IPS DF 6.9 (cell line): ENCODE measurements at regions not wholly inside any gene's neighbourhood (a gene's known extent, or its start where the extent isn't known, plus 50 kb on each side); places are given as distances from the start of the nearest gene placed in this dataset.

Experiments used
- DNase-seq: peaks from one replicate; pipeline ENCODE4 v3.0.0-alpha.2; 2013; ENCODE audit warnings: low read depth, low spot score
- H3K27ac ChIP-seq: one replicate; pipeline ENCODE4 v1.5.1; 2013; ENCODE audit warnings: low read length, control low read depth
- H3K27me3 ChIP-seq: 2 replicates; pipeline ENCODE4 v1.6.1; 2013; ENCODE audit warnings: mild to moderate bottlenecking, low read length; ENCODE audit not compliant: control insufficient read depth, insufficient read depth
- H3K36me3 ChIP-seq: 2 replicates; pipeline ENCODE4 v1.6.1; 2013; ENCODE audit warnings: low read length; ENCODE audit not compliant: control insufficient read depth, insufficient read depth
- H3K4me1 ChIP-seq: 2 replicates; pipeline ENCODE4 v1.6.1; 2013; ENCODE audit warnings: low read length; ENCODE audit not compliant: control insufficient read depth, insufficient read depth
- H3K4me3 ChIP-seq: 2 replicates; pipeline ENCODE4 v1.5.1; 2013; ENCODE audit warnings: mild to moderate bottlenecking, low read length
- H3K9me3 ChIP-seq: 2 replicates; pipeline ENCODE4 v1.6.1; 2013; ENCODE audit warnings: low read length, inconsistent platforms; ENCODE audit not compliant: control insufficient read depth, insufficient read depth
- WGBS: extraction: QIAGEN DNeasy Blood & Tissue Kit; methylation state at CpG from one replicate; pipeline ENCODE4 v1.1.7; 2013; ENCODE audit warnings: mixed read lengths, missing lambda C conversion rate; ENCODE audit not compliant: insufficient read length, insufficient coverage; 5-methylcytosine and 5-hydroxymethylcytosine counted together

DNA sequence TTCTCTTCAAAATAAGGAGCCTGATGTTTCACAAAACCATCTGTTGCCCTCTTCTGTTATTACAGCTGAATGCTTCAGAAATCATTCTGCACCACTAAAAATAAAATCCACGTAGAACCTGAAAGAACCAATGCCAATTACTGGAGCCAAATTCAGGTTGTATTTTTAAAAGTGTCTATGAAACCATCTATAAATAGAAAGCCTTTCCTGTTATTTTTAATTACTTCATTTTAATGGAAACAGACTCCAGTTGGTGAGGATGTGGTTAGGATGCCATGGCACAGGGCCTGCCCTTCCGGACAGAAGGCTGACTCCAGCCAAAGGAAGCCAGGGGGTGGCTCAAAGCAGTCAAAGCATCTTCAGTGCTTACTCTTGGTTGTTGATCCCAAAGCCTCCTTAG, 119.8 kb downstream of the TENT4A start:
- H3K4me1 ChIP-seq = no peaks in the 10 kb centered on the region
- DNase-seq = no peak

DNA sequence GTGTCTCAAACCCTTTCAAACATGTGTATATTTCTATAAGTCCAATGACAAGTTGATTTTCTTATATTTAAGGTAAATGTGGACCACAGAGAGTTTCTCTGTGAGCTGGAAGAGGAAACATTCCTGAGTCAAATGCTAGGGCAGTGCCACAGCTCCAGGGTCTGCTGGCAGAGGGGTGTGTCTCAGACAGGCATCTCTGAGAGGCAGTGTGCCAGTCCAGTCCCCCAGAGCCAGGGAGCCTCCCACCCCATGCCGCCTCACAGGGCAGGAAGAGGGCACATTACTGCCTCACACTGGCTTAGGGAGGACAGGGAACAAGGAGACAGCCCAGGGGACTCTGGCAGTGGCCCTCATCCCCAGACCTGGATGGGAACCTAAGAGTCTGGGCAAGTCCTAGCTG, 120.2 kb downstream of the TENT4A start:
- H3K27me3 ChIP-seq = no peaks in the 10 kb centered on the region
- DNase-seq = no peak
- no peaks in the 10 kb centered on the region for H3K4me1 ChIP-seq
- no peaks in the 10 kb centered on the region for H3K9me3 ChIP-seq
- H3K36me3 ChIP-seq = no peaks in the 10 kb centered on the region
- H3K27ac ChIP-seq = no peak overlapping the region
- no peak overlapping the region for H3K4me3 ChIP-seq
- WGBS = no CpG with 5 or more reads among the region's 1 CpG

More for the DNA sequence above, 119.8 kb downstream of the TENT4A start:
- no peaks in the 10 kb centered on the region for H3K9me3 ChIP-seq
- WGBS = no CpG with 5 or more reads among the region's 2 CpGs
- H3K27ac ChIP-seq = no peak overlapping the region
- no peak overlapping the region for H3K4me3 ChIP-seq
- no peaks in the 10 kb centered on the region for H3K27me3 ChIP-seq
- no peaks in the 10 kb centered on the region for H3K36me3 ChIP-seq

- H3K9me3 ChIP-seq = no peaks in the 10 kb centered on the region
- H3K27me3 ChIP-seq = no peaks in the 10 kb centered on the region
- WGBS = no CpG with 5 or more reads among the region's 2 CpGs
- H3K27ac ChIP-seq = no peak overlapping the region
- H3K36me3 ChIP-seq = no peaks in the 10 kb centered on the region
- H3K4me3 ChIP-seq = no peak overlapping the region
- no peaks in the 10 kb centered on the region for H3K4me1 ChIP-seq
- DNase-seq = no peak
Measured at GRCh38 chr5:6837095-6837494, 123.9 kb downstream of the TENT4A start.

DNA sequence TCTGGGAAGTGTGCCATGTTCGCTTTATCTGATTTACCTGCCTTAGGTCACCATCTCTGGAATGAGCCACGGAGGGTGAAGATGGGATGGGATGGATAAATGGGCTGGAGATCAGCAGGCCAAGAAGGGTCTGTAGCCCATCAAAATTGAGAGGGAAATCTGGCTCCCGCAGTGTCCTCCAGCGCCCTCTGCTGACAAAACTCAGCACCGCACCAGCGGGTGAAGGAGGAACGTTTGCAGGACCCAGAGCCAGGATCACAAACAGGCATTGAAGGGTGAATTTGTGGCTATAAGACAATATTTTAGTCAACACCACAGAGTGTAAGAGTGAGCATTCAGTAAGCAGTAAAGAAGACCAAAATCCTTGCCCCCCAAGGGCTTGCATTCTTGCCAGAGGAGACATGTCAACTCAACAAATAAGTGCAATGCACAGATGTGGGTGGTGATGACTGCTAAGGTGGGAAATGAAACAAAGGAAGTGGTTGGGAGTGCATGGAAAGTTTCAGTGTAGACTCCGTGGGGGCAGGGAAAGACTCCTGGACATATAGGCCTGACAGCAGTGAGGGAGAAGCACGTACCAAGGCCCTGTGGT, 124.4 kb downstream of the TENT4A start:
- Histone ChIP-seq H3K27ac (no peak overlapping the region), H3K4me3 (no peak overlapping the region), H3K36me3 (no peaks in the 10 kb centered on the region), H3K9me3 (no peaks in the 10 kb centered on the region), H3K27me3 (no peaks in the 10 kb centered on the region), H3K4me1 (no peaks in the 10 kb centered on the region)
- no CpG with 5 or more reads among the region's 9 CpGs for WGBS
- peak; percentile 18 for DNase-seq

DNA sequence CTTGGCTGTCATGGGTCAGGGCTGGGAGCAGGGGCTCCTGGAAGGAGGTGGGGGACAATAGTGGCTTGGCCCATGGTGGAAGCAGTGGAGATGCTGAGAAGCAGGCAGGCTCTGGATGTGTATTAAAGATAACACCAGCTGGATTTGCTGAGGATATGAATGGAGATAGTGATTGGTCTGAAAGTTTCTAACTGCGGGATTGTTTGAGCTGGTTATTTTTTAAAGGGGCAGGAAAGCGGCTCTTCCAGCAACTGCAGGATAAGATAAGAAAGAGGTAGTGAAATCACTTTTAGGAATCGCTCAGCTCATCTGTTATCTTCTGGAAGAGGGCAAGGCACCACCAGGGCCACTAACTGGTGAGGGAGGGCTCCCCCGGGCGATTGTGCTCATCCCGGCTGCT, 125.5 kb downstream of the TENT4A start:
- WGBS = no CpG with 5 or more reads among the region's 6 CpGs
- DNase-seq = no peak
- no peak overlapping the region for H3K27ac ChIP-seq
- no peaks in the 10 kb centered on the region for H3K4me1 ChIP-seq
- H3K4me3 ChIP-seq = no peak overlapping the region
- H3K36me3 ChIP-seq = no peaks in the 10 kb centered on the region
- H3K9me3 ChIP-seq = no peaks in the 10 kb centered on the region
- H3K27me3 ChIP-seq = no peaks in the 10 kb centered on the region

- Histone ChIP-seq H3K27me3 (no peaks in the 10 kb centered on the region), H3K4me3 (no peak overlapping the region), H3K4me1 (no peaks in the 10 kb centered on the region), H3K36me3 (no peaks in the 10 kb centered on the region), H3K9me3 (no peaks in the 10 kb centered on the region), H3K27ac (no peak overlapping the region)
- no peak for DNase-seq
- no CpG with 5 or more reads among the region's 7 CpGs for WGBS
Measured at GRCh38 chr5:6840136-6840793, 127.0 kb downstream of the TENT4A start.

DNA sequence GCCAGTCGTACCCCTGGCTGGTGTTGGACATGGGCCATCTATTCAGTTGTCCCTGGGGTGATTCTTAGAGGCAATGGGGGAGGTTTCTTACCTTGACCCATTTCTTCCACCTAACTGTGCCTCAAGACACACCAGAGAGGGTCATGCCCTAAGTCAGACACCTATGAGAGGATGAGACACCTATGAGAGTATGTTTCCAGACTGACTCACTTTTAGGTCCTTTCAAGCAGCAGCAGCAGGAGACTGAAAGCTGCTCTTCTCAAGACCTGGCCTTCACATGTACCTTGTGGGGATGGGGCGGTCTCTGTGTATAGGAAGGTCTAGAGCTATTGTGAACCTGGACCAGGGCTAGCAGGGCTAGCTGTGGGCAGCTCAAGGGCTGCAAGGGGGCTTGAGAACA, 130.1 kb downstream of the TENT4A start:
- Histone ChIP-seq H3K4me1 (no peaks in the 10 kb centered on the region), H3K4me3 (no peak overlapping the region), H3K9me3 (no peaks in the 10 kb centered on the region), H3K36me3 (no peaks in the 10 kb centered on the region), H3K27ac (no peak overlapping the region), H3K27me3 (no peaks in the 10 kb centered on the region)
- no peak for DNase-seq
- WGBS = no CpG with 5 or more reads among the region's 2 CpGs

DNA sequence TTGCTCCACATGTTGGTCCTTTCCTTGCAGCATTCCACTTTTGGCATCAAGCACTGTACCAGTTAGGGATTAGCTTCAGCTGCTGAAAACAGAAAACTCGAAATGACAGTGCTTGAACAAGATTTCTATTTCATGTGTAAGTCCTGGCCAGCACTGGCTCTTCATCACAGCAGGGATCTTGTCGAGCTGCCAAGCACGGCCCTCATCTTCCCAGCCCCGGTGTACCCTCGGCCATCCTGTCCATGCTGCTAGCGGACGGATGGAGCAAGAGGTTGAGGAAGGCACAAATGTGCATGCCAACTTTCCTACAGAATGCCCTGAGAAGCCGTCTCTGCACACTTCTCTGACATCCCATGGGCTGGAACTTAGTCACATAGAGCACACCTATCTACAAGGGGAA, 130.6 kb downstream of the TENT4A start:
- Histone ChIP-seq H3K36me3 (no peaks in the 10 kb centered on the region), H3K4me3 (no peak overlapping the region), H3K9me3 (no peaks in the 10 kb centered on the region), H3K27ac (no peak overlapping the region), H3K27me3 (no peaks in the 10 kb centered on the region), H3K4me1 (no peaks in the 10 kb centered on the region)
- no CpG with 5 or more reads among the region's 8 CpGs for WGBS
- no peak for DNase-seq

DNA sequence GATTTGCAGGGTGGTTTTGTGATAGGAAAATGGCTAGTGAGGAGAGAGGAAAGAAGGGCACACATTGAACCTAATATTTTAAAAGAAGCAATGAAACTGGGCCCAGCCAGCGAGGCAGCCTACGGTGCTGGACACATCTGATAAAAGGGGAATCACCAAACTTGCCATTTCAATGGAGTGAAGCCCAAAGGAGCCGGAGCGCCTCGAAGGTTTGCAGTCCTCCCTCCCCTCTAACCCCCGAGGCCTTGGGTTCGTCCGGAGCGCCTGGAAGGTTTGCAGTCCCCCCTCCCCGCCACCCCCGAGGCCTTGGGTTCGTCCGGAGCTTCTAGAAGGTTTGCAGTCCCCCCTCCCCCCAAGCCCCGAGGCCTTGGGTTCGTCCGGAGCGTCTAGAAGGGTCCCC, 132.6 kb downstream of the TENT4A start:
- H3K27ac ChIP-seq = no peak overlapping the region
- no peaks in the 10 kb centered on the region for H3K36me3 ChIP-seq
- no peaks in the 10 kb centered on the region for H3K9me3 ChIP-seq
- no peaks in the 10 kb centered on the region for H3K27me3 ChIP-seq
- no peaks in the 10 kb centered on the region for H3K4me1 ChIP-seq
- DNase-seq = no peak
- H3K4me3 ChIP-seq = no peak overlapping the region
- WGBS = no CpG with 5 or more reads among the region's 17 CpGs

- H3K36me3 ChIP-seq = no peaks in the 10 kb centered on the region
- no peak overlapping the region for H3K27ac ChIP-seq
- no peaks in the 10 kb centered on the region for H3K4me1 ChIP-seq
- no peak for DNase-seq
- H3K9me3 ChIP-seq = no peaks in the 10 kb centered on the region
- no peak overlapping the region for H3K4me3 ChIP-seq
- no peaks in the 10 kb centered on the region for H3K27me3 ChIP-seq
- WGBS = no CpG with 5 or more reads among the region's 6 CpGs
Measured at GRCh38 chr5:6847870-6848269, 134.6 kb downstream of the TENT4A start.
